ENCODE measurements at regions not wholly inside any gene's neighbourhood (a gene's known extent, or its start where the extent isn't known, plus 50 kb on each side); places are given as distances from the start of the nearest gene placed in this dataset.

GRCh38 chr13:97588993-97589392, 155.0 kb downstream of the RAP2A start:
- H3K27ac ChIP-seq = no peak overlapping the region

GRCh38 chr13:97600458-97601075, 166.6 kb downstream of the RAP2A start:
- no peak overlapping the region for H3K27ac ChIP-seq
- TF ChIP-seq ZFX (IDR thresholded peaks at IDR 0.05) = no peak
- TF ChIP-seq CTCF (conservative IDR thresholded peaks at IDR 0.05) = no peak

More at GRCh38 chr13:97588993-97589392, 155.0 kb downstream of the RAP2A start:
- TF ChIP-seq CTCF (conservative IDR thresholded peaks at IDR 0.05) = 0 out of 2 replicates have a peak, but pooled peaks have one; percentile 8
- TF ChIP-seq ZFX (IDR thresholded peaks at IDR 0.05) = no peak

GRCh38 chr13:97615266-97615665, 181.3 kb downstream of the RAP2A start:
- H3K27ac ChIP-seq = no peak overlapping the region
- TF ChIP-seq ZFX (IDR thresholded peaks at IDR 0.05) = no peak
- TF ChIP-seq CTCF (conservative IDR thresholded peaks at IDR 0.05) = no peak

GRCh38 chr13:97616385-97616784, 182.4 kb downstream of the RAP2A start:
- no peak overlapping the region for H3K27ac ChIP-seq
- TF ChIP-seq ZFX (IDR thresholded peaks at IDR 0.05) = no peak
- no peak for TF ChIP-seq CTCF (conservative IDR thresholded peaks at IDR 0.05)

GRCh38 chr13:97621025-97621424, 187.1 kb downstream of the RAP2A start:
- no peak for TF ChIP-seq ZFX (IDR thresholded peaks at IDR 0.05)
- no peak for TF ChIP-seq CTCF (conservative IDR thresholded peaks at IDR 0.05)

GRCh38 chr13:97621631-97622030, 187.7 kb downstream of the RAP2A start:
- no peak overlapping the region for H3K27ac ChIP-seq
- TF ChIP-seq CTCF (conservative IDR thresholded peaks at IDR 0.05) (no peak), ZFX (IDR thresholded peaks at IDR 0.05) (no peak)

More at GRCh38 chr13:97621025-97621424, 187.1 kb downstream of the RAP2A start:
- H3K27ac ChIP-seq = no peak overlapping the region

- TF ChIP-seq CTCF (conservative IDR thresholded peaks at IDR 0.05) = no peak
Measured at GRCh38 chr13:97627566-97627965, 193.6 kb downstream of the RAP2A start.

More at GRCh38 chr13:97627566-97627965, 193.6 kb downstream of the RAP2A start:
- no peak overlapping the region for H3K27ac ChIP-seq
